Stomach (tissue), 8 donors: ENCODE measurements at regions not wholly inside any gene's neighbourhood (a gene's known extent, or its start where the extent isn't known, plus 50 kb on each side); places are given as distances from the start of the nearest gene placed in this dataset.

ENCODE experiments used
- DNase-seq, 2 donors: peaks; one replicate each; pipeline versions ENCODE4 v3.0.0 to v3.0.0-alpha.2; 2013 to 2019
- H3K27ac ChIP-seq, 5 donors: fragments of 200-600 bp in 4 of 5; sonication (generic) in 4 of 5; one replicate each; pipeline ENCODE4 v1.5.1; 2013 to 2019; ENCODE audit warnings: mild to moderate bottlenecking in 1 of 5, moderate library complexity in 1 of 5
- H3K27me3 ChIP-seq, 3 donors: fragments of 200-600 bp; sonication (generic); one replicate each; pipeline ENCODE4 v1.5.1; 2017 to 2019; ENCODE audit warnings: mixed run types in 1 of 3
- H3K36me3 ChIP-seq, 4 donors: fragments of 200-600 bp; sonication (generic); 1 replicate in 3 of 4; 2 replicates in 1 of 4; pipeline ENCODE4 v1.5.1; 2016 to 2019
- H3K4me1 ChIP-seq, 4 donors: fragments of 200-600 bp; sonication (generic); one replicate each; pipeline ENCODE4 v1.5.1; 2016 to 2019
- H3K4me3 ChIP-seq, 4 donors: fragments of 200-600 bp; sonication (generic) in 3 of 4; one replicate each; pipeline ENCODE4 v1.5.1; 2016 to 2019; ENCODE audit warnings: mild to moderate bottlenecking in 1 of 4
- H3K9me3 ChIP-seq, 4 donors: fragments of 200-600 bp; sonication (generic); one replicate each; pipeline ENCODE4 v1.5.1; 2016 to 2019
- CTCF ChIP-seq, 7 experiments: fragments of 450-650 bp in 4 of 7; fragments of 200-600 bp in 3 of 7; sonication (generic) in 3 of 7; IDR thresholded peaks; one replicate each; pipeline ENCODE4 v1.5.1; 2016 to 2019; ENCODE audit warnings: antibody characterized with exemption in 7 of 7, control low read depth in 2 of 7, mild to moderate bottlenecking in 1 of 7
- EP300 ChIP-seq: sonication (generic); formaldehyde crosslinking; IDR thresholded peaks from one replicate; pipeline ENCODE4 v1.6.1; 2017; ENCODE audit warnings: antibody characterized with exemption
- POLR2A ChIP-seq, 4 donors: fragments of 450-650 bp; IDR thresholded peaks; one replicate each; pipeline ENCODE4 v1.6.1; 2016; ENCODE audit warnings: antibody characterized with exemption in 4 of 4, control low read depth in 2 of 4, mild to moderate bottlenecking in 1 of 4, moderate library complexity in 1 of 4
- POLR2AphosphoS5 ChIP-seq, 3 donors: sonication (generic); formaldehyde crosslinking; IDR thresholded peaks; one replicate each; pipeline ENCODE4 v1.6.1; 2016; ENCODE audit warnings: antibody characterized with exemption in 3 of 3
- WGBS, 5 donors: extraction: QIAGEN DNeasy Blood & Tissue Kit in 3 of 5; methylation state at CpG; one replicate each; pipeline versions ENCODE4 v1.1.5 to v1.1.7; 2013 to 2018; 5-methylcytosine and 5-hydroxymethylcytosine counted together
- intact Hi-C: fragments of 100-400 bp; cut with DNase I; formaldehyde crosslinking; loops from one replicate; pipeline ENCODE4 v1.15.1; 2023; ENCODE audit warnings: low total_unique reads
- donor health status: healthy with polysubstance abuse.
- donor health status: Bipolar disorder and iron deficiency.
- donor health status: healthy.

DNA sequence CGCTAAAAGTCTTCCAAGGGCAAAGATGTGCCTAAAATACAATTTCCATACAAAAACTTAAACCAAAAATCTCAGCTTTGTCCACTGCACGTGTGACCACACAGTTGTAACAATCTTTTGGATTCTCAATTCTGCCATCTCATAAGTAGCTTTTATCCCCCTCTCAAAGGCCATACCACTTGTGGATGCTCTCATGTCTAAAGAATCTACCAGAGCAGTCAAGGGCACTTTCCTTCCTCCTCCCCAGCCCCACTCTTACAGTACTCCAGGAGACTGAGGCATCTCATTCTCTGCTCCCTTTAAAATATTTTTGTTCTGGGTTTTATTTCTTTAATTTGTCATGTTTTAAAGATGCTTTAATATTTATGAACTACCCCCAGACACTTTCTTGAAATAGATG lies 102.3 kb upstream of the PFN2 start:
- WGBS, 5 donors: 77 to 88% (median 85%) methylated on average over 2 of the region's 2 CpGs

DNA sequence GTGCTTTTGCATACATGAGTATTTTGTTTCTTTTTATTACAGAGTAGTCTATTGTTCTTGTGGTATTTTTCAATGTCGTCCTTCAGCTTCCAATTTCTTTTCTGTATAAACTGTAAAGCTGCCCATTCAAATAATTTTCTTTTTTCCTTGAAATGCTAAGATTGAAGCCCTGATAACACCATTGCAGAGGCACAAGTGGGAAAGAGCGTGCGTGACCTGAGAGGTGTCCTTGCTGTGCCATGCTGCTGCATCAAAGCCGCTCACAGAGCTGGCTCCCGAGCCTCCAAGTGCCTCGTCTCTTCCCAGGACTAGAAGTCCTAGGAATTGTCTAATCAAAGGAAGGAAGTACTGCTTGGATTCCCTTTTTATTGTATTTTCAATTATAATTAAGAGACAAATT lies 101.9 kb upstream of the PFN2 start:
- TF ChIP-seq POLR2AphosphoS5 (IDR thresholded peaks at IDR 0.05) (no peak), EP300 (no peak), CTCF (IDR thresholded peaks at IDR 0.05) (no peak), POLR2A (IDR thresholded peaks at IDR 0.05) (no peak)
- H3K27me3 ChIP-seq: peaks cover 0 to 3% (median 0%) of the 10 kb centered on the region in 3 donors
- intact Hi-C loops: no loop called here
- H3K4me3 ChIP-seq: no peak overlapping the region
- DNase-seq: no peak
- no peaks in the 10 kb centered on the region for H3K36me3 ChIP-seq
- no peaks in the 10 kb centered on the region for H3K4me1 ChIP-seq
- H3K9me3 ChIP-seq: peaks cover 0 to 16% (median 8%) of the 10 kb centered on the region in 4 donors
- no peak overlapping the region for H3K27ac ChIP-seq
- WGBS, 5 donors: 82 to 89% (median 87%) methylated on average over 6 of the region's 6 CpGs

More for the DNA sequence above, 102.3 kb upstream of the PFN2 start:
- Histone ChIP-seq H3K27me3 (no peaks in the 10 kb centered on the region), H3K4me3 (no peak overlapping the region), H3K4me1 (no peaks in the 10 kb centered on the region), H3K27ac (no peak overlapping the region), H3K36me3 (no peaks in the 10 kb centered on the region), H3K9me3 (peaks cover 0 to 16% (median 8%) of the 10 kb centered on the region in 4 donors)
- DNase-seq: no peak
- intact Hi-C loops: no loop called here
- TF ChIP-seq EP300: no peak
- TF ChIP-seq POLR2AphosphoS5 (IDR thresholded peaks at IDR 0.05): no peak
- TF ChIP-seq CTCF (IDR thresholded peaks at IDR 0.05): no peak
- TF ChIP-seq POLR2A (IDR thresholded peaks at IDR 0.05): no peak

GRCh38 chr3:150070271-150070670 lies 99.6 kb upstream of the PFN2 start:
- WGBS, 5 donors: 91 to 100% (median 94%) methylated on average over 3 to 4 of the region's 4 CpGs
- TF ChIP-seq POLR2AphosphoS5 (IDR thresholded peaks at IDR 0.05) (no peak), CTCF (IDR thresholded peaks at IDR 0.05) (no peak), EP300 (no peak), POLR2A (IDR thresholded peaks at IDR 0.05) (no peak)
- DNase-seq: no peak

DNA sequence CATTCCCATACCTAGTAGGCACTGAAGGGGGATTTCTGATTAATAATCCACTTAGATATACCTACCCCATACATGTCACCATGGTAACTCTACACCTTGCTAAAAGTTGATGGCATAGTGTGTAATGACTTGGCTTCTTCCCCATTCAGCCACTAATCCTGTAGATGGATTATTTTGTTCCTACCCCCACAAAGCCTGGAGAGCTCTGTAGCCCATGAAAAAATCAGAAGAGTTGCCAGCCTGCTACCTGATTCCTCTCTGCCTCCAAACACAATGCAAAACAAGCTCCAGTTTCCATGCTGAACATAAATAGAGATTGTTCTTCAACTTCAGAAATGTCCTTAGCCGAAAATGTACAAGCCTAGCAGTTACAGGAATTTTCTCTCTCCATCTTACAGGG lies 98.9 kb upstream of the PFN2 start:
- Histone ChIP-seq H3K9me3 (no peaks in the 10 kb centered on the region), H3K27ac (no peak overlapping the region), H3K4me1 (no peaks in the 10 kb centered on the region), H3K36me3 (no peaks in the 10 kb centered on the region), H3K27me3 (peaks cover 0 to 11% (median 0%) of the 10 kb centered on the region in 3 donors), H3K4me3 (no peak overlapping the region)
- DNase-seq: no peak
- 49 to 94% (median 74%) methylated on average over 1 of the region's 1 CpG for WGBS, 5 donors
- no peak for TF ChIP-seq EP300
- TF ChIP-seq CTCF (IDR thresholded peaks at IDR 0.05): no peak
- no peak for TF ChIP-seq POLR2A (IDR thresholded peaks at IDR 0.05)
- TF ChIP-seq POLR2AphosphoS5 (IDR thresholded peaks at IDR 0.05): no peak
- intact Hi-C loops: no loop called here

More at GRCh38 chr3:150070271-150070670, 99.6 kb upstream of the PFN2 start:
- H3K27ac ChIP-seq: no peak overlapping the region
- H3K4me3 ChIP-seq: no peak overlapping the region
- intact Hi-C loops: no loop called here
- no peaks in the 10 kb centered on the region for H3K36me3 ChIP-seq
- H3K9me3 ChIP-seq: no peaks in the 10 kb centered on the region
- H3K4me1 ChIP-seq: no peaks in the 10 kb centered on the region
- peaks cover 0 to 11% (median 0%) of the 10 kb centered on the region in 3 donors for H3K27me3 ChIP-seq
